ENCODE measurements at regions not wholly inside any gene's neighbourhood (a gene's known extent, or its start where the extent isn't known, plus 50 kb on each side); places are given as distances from the start of the nearest gene placed in this dataset.

- TF ChIP-seq GABPA (IDR thresholded peaks at IDR 0.05 in 1 of 2, conservative IDR thresholded peaks at IDR 0.05 in 1 of 2), result no peak
- TF ChIP-seq CTCF (IDR thresholded peaks at IDR 0.05; ENCODE audit: low read depth, low read length, missing input control), result no peak
- no peak for TF ChIP-seq HNF4G (IDR thresholded peaks at IDR 0.05)
- no peak for TF ChIP-seq NR2F2 (IDR thresholded peaks at IDR 0.05)
- no peak for TF ChIP-seq YY1 (IDR thresholded peaks at IDR 0.05)
Observed at GRCh38 chr14:41016213-41016612, 590.5 kb upstream of the LRFN5 start.
